NCI-H2196 treated with DMSO at 0.1 percent for 48 hours (cell line): ENCODE measurements at regions not wholly inside any gene's neighbourhood (a gene's known extent, or its start where the extent isn't known, plus 50 kb on each side); places are given as distances from the start of the nearest gene placed in this dataset.
"Not testable (repeated sequence)": the region's sequence is repeated elsewhere in the genome, so short reads cannot be mapped to it uniquely, and the experiment has no call there.

Source experiments
- DNase-seq: peaks from one replicate; lab custom pipeline; 2025; ENCODE audit not compliant: unreplicated experiment; lab: John Stamatoyannopoulos, UW

DNA sequence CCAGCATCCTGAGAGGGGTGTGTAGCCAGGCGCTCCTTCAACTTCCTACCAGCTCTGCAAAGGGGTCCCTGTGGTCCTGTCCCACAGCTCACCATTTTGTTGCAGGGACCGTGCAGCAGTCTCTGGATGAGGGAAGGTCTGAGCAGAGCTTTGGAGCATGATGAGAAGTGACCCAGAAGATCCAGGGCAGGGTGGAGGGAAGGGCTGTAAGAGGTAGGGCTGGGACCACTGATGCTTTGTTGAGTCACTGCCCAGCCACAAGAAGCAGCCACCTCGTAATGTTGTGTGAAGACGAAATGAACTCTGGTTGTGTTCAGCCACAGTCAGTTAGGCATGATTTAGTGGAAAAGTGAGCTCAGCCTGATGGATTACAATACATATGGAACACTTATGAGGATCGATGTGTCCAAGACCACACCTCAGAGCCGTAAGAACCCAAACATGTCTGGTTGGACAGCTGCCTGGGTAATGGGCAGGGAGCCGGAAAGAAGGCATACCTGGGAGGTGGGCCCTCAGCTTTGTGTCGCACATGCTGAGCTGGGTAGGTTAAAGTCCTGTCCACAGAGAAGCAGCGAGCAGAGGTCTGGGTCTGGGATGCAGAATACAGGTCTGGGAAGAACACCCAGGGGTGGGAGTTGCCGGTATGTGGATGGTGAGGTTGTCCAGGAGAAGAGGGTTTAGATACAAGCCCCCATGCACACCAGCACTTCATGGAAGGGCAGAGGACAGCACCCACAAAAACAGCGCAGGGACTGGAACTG, 250.1 kb downstream of the GADD45G start:
- DNase-seq, result no peak

GRCh38 chr9:89856296-89856695, 251.5 kb downstream of the GADD45G start:
- not testable (repeated sequence) for DNase-seq

DNA sequence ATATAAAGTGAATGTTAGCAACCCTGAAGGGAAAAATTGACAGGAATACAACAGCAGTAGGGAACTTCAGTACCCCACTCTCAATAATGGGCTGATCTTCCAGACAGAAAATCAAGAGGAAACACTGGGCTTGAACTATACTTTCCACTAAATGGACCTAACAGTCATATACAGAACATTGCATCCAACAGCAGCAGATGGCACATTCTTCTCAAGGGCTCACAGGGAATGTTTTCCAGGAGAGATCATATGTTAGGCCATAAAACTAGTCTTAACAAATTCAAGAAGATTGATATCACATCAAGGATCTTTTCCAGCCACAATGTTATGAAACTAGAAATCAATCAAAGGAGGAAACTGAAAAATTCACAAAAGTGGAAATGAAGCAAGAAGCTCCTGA, 252.1 kb downstream of the GADD45G start:
- not testable (repeated sequence) for DNase-seq

DNA sequence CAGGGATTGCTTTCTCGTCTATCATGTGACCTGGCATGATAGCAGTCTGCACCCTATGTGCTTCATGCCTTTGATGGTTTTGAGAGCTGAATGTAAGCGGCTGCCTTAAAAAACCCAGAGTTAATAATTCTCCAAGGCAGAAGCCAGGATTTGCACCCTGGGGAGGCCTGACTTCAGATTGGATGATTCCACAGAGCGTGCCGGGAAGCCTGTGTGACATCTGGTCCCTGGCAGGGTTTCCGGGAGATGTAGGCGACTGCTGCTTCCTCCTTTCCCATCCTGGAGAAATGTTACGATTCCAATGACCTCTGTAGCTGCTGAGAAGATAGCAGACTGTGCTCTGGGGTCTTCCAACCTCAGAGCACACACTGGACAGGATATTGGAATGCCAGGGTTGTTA, 255.0 kb downstream of the GADD45G start:
- DNase-seq, result not testable (repeated sequence)

GRCh38 chr9:89861371-89861770, 256.6 kb downstream of the GADD45G start:
- not testable (repeated sequence) for DNase-seq

DNA sequence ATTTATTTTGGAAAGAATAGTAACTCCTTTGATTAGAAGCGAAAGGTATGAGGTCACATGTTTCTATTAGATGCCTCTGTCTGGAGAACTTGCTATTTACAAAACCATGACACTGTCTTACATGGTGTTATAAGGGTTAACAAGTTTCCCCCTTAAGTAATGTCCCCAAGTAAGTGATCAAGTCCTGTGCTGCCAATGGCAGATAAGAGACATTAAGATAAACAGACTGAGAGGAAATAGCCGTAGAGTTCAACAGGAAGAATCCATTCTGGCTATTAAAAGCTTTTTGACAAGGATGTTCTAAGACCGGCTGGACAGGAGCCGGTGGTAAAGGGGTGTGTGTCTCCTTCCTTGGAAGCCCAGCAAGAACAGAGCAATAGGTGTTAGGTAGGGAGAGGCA, 257.5 kb downstream of the GADD45G start:
- no peak for DNase-seq

GRCh38 chr9:89863141-89863540, 258.3 kb downstream of the GADD45G start:
- no peak for DNase-seq

DNA sequence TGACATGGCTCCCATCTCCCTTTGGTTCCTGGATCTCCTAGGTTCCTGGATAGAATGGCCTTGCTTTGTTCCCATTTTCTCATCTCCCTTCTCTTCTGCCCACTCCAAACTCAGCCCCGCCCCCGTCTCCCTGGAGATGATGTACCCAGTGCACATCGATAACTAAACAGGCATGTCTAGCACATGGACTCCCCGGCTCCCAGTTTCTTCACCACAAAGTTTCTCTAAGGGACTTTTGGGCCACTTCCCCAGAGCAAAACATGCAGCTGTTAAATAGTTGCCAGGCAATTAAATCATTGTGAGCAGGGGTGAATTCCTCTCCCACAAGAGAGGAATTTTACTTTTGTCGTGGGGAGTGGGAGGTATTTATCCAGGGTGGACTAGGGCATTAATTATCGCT, 259.0 kb downstream of the GADD45G start:
- no peak for DNase-seq

GRCh38 chr9:89864257-89864656, 259.4 kb downstream of the GADD45G start:
- no peak for DNase-seq

DNA sequence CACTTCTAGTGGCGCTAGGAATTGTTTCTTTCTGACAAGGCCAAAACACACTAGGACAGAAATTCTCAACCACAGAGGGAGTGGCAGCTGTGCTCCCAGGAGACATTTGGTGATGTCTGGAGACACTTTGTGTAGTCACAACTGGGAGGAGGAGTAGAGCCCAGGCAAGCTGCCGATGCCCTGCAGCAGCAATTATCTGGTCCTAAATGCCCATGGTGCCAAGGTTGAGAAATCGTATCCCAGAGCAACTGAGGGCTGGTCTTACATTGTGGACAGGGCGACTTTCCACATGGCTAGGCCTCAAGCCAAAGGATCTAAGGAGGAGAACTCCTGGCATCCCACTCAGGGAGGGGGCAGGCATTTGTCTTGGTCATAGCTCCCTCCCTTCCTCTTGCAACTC, 259.9 kb downstream of the GADD45G start:
- DNase-seq, result no peak

DNA sequence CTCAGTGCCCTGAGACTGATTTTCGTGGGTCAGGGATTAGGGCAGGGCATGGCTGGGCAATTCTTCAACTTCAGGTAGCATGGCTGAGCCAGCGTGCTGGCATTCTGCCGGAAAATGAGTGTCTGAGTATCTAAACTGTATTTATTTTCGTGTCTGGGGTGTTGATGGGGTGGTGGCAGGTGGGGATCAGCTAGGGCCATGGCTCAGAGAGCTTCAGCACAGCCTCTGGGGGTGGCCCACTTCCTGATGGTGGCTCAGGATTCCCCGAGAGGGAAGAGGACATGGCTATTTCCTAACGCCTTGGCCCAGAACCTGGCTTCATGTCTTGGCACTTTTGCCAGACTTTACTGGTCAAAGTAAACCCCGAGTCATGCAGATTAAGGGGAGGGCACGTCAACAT, 260.5 kb downstream of the GADD45G start:
- no peak for DNase-seq

DNA sequence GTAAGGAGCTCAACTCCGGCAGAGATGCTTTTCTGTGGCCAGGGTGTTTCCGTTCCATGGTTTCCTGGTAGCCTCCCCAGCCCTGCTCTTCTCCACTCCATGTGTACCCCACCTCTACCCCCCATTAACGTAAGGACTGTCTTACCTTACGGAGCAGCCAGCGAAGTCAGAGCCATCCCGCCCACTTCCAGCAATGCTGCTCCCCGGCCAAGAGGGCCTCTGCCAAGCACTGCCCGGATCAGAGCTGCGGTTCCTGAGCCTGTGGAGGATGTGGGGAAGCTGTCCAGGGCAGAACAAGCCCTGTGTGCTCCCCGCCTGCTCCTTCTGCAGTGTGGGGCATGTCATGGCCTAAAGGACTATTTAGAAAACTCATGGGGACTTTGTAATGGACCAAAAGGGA, 261.2 kb downstream of the GADD45G start:
- no peak for DNase-seq

GRCh38 chr9:89866701-89867100, 261.9 kb downstream of the GADD45G start:
- DNase-seq, result no peak

DNA sequence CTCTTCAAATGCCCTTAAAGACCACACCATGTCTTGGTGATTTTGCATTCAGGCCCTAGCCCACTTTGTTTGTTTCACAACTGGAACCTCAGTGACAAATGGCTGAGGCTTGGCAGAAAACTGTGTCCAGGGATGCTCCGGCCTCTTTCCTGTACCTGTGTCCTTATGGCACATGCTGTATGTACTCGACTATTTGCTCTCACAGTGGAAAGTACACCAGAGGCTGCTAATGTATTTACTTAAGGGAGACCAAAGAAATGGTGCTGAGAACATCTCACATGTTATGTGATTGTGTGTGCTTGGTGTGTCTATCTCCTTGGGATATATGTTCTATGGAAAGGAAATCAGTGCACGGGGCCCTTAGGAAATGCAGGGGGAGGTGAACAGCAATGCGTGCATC, 263.3 kb downstream of the GADD45G start:
- no peak for DNase-seq

DNA sequence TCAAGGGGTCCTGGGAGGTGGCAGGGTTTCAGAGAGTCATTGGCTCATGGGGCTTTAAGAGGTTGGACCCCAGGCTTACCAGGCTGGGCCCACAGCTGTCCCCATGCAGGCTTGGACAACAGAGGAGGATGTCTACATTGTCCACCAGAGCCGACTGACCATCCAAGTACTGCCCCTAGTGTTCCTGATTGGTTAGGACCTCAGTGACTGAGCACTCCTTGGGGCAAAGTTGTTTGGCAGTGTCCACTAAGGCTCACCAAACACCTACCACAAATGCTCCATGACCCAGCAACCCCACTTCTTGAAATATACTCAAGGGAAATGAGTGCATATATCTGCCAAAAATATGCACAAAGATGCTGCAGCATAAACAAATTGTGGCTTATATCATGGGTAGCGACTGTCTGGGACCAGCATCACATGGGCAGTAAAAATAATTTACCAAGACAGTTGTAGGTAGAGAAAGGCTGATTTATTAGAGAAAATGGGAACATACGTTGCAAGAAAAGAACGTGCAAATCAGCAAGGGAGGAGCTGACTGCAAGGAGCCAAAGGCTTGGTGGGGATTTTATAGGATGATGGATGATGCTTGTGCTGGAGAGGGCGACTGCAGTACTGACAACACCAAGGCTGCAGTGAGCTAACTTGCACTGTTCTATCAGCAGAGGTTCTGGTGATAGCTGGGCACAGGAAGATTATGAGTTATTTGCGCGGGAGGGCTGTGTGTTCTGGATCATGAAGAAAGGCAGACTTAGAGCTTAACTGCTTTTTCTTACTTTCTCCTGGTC, 265.2 kb downstream of the GADD45G start:
- no peak for DNase-seq

GRCh38 chr9:89871871-89872331, 267.1 kb downstream of the GADD45G start:
- no peak for DNase-seq

GRCh38 chr9:89872426-89872912, 267.7 kb downstream of the GADD45G start:
- DNase-seq, result no peak

DNA sequence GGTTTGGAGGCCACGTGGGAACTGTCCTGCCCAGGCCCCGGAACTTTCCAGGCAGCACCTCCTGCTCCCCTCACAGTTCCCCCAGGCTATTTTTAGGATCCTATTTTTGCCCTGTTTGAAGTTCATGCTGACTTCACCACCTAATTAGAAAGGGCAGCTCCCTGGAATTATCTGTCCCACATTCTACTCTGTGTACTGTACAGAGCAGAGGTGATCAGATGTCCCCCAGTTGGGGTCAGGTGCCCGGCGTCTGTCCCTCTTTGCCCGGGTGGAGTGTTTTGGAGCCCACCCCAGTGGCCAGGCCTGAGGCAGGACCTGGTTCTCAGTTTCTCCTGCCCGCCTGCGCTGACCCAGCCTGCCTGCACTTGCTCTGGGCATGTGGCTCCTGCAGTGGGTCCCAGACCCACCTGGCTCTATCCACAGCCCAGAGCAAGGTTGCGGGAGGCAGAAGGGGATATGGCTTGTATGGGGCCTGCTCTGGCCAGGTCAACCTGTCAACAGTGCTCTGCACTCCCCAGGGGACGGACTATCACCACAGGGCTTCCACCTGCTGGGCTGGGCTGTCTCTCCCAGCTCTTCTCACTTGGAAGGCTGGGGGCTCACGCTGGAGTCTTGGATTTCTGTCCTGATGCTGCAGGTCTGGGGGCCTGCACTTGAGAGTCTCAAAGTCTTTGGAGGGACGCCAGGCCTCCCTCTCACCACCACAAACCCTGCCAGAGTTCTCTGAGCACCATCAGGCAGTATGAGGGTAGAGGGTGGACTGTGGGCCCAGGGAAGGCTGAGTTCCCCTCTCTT, 268.3 kb downstream of the GADD45G start:
- no peak for DNase-seq

DNA sequence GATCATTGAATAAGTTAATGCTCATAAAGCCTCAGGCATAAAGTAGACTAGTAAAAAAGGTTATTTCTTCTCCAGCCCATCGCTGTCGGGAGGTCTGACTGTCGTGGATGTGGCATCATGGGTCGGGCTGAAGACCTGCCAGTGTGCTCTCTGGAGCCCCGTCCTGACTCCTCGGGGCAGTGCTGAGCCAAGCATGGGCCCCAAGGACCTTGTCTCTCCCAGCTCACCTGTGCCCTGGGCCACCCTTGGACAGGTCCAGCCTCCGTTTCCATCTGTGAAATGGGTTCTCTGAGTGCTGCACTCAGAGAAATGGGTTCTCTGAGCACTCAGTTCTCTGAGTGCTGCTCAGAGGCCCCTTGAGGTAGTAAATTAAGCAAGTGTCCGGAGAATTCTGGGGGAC, 269.0 kb downstream of the GADD45G start:
- DNase-seq, result no peak

DNA sequence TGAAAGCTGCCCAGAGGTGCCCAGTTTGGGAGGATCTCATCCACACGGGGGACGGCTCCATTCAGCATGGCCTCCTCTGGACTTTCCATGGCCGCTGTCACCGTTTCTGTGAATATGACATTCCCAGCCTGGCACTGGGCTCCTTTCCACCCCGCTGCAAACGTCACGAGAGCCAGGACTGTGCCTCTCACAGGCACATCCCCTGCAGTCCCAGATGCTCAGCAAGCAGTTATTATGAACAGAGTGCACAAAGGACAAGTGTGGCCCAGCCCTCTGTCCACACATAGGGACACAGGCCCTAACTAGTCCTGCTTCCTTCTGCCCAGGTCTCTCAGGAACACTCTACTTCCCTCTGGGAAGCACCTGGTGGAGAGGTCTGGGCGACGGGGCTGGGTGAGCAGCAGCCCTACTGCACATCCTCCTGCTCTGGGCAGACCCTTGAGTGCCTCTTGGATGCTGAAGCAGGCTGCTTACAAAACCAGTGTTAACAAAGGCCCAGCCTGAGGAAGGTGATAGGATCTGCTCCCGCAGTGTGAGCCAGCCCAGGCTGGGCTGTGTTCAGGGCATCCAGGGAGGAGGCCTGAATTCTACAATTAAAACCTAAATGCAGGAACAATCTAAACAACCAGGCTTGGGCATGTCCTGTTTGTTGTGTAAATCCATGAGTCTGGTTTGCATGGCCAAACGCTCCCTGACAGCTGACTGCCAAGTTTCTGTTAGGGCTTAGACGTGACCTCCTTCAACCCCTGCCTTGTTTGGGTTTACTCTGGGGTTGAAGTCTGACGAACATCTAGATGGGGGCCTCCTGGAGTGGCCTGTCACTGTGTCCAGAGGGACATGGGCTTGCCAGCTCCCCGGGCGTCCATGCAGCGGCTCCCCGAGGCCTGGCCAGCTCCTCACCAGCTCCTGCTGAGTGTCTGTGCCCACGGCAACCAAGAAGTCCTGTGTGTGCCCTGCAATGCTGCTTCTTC, 269.8 kb downstream of the GADD45G start:
- no peak for DNase-seq
